ENCODE measurements at regions not wholly inside any gene's neighbourhood (a gene's known extent, or its start where the extent isn't known, plus 50 kb on each side); places are given as distances from the start of the nearest gene placed in this dataset.

DNA sequence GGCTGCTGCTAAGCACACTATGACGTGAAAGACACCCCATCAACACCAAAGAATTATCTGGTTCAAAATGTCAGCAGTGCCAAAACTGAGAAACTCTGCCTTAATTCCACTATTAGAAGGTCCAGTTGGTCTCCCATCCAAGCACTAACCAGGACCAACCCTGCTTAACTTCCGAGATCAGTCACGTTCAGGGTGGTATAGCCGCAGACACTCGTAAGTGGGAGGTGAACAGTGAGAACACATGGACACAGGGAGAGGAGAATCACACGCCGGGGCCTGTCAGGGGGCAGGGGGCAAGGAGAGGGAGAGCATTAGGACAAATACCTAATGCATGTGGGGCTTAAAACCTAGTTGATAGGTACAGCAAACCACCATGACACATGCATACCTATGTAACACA, 83.4 kb downstream of the C13orf42 start:
- DNase-seq (ENCODE audit: low read depth) = no peak

DNA sequence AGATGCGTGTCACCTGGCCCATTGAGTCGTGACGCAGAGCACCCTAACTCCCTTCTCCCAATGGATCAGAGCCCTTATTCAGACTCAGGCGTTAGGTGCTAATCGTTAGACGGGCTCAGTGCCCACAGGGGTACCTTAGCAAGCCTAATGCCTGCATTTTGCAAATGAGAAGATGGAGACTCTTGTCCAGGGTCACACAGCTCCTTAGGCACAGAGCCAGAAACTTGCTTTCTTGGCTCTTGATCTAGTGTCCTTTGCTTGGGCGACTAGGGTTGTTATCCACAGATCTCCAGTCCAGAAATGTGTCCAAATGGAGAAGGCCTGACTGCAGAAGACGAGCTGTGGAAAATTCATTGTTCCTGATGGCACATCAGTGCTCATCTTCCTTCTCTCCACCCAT, 85.1 kb downstream of the C13orf42 start:
- no peak for DNase-seq (ENCODE audit: low read depth)

DNA sequence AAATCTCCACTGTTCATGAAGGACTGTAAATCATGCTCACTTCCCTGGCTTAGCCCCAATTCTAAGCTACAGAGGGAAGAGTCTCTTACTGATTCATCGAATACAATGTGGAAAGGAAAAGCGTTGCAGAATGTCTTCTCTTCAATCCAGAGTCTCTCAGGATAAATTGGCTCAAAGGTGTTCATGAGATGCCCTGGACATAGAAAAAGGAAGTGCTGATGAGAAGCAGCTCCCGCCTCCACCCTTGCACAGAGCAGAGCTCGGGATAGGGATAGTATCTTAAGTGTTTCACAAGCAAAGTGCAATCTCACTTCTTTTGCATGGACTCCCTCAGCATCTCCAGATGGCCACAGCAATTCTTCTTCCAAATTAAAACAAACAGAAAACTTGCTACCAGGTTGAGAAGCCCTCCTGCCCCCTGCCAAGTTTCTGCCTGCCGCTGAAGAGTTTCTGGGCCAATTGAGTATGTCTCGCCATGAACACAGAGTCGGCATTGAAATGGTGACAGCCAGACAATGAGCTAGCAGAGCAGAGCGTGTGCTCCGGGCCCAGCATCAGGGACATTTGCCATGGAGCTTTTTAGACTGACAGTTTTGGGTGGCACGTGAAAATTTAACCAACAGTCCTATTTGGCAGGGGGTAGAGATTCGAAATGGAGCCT, 85.7 kb downstream of the C13orf42 start:
- no peak for DNase-seq (ENCODE audit: low read depth)

DNA sequence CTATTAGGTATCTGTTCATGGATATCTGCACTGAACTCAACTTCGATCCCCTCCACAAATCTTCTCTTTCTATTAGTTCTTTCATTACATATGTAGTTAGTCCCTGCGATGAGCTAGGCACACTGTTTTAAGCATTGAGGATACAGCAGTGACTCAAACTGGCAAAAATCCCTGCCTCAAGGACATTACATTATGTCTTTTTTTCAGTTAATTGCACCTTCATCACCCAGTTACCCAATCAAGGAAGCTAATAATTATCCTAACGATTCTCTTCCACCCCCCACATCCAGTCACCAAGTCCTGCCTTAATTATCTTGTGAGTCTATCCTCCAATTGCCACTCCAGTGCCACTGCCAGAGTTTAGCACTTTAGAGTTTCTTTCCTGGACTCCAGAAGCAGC, 89.3 kb downstream of the C13orf42 start:
- no peak for DNase-seq (ENCODE audit: low read depth)

- DNase-seq (ENCODE audit: low read depth) = no peak
Measured at GRCh38 chr13:51020600-51020999, 90.5 kb downstream of the C13orf42 start.

DNA sequence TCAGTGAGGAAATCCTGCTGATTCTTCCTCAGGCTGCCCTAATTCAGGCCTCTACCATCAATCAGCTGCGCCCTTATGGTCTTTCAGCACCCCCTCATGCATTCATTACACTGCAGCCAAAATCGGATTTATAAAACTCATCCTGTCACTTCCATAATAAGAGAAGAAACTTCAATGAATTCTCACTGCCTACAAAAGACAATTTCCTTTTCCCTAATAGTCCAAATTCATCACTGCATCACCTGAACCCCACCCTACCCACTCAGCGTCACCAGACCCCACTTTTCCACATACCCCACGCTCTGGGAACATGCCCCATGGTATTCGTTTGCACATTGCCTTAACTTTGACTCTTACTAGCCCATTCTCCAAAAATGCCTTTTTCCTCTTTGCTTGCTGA, 92.0 kb downstream of the C13orf42 start:
- no peak for DNase-seq (ENCODE audit: low read depth)

DNA sequence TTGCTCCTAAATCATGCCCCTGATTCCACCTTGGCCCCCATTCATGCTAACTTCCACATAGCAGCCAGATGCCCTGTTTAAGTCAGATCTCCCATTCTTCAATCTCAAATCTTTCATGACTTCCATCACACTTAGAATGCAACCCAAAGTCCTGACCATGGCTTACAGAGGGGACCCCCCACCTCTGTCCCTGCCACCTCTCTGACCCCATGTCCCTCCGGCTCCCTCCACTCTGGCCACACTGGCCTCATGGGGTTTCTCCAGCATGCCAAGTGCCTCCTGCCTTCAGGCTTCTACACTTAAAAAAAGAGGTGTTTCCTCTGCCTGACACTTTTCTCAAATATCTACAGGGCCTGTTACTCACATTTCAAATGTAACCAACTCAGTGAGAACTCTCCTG, 93.6 kb downstream of the C13orf42 start:
- no peak for DNase-seq (ENCODE audit: low read depth)

GRCh38 chr13:51015973-51016372, 95.1 kb downstream of the C13orf42 start:
- DNase-seq (ENCODE audit: low read depth) = no peak

- no peak for DNase-seq (ENCODE audit: low read depth)
Measured at GRCh38 chr13:51009597-51009996, 100.0 kb downstream of the RNASEH2B start.

DNA sequence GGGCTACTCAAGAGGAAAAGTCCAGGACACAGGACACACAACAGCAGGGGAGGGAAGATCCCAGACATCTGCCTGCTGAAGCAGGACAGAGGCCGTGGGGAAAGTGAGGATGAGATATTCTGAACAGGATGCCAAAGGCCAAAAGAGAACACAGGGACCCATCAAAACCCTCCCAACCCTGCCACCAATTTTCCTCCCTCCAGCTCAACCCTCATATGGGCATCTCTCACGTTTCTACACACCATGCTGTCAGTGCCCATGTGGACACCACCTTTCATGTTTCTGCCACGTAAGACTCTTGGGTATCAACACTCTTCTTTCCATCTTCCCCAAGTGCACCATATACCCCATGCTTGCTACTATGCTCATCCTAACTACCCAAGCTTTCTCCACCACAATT, 97.6 kb downstream of the RNASEH2B start:
- DNase-seq (ENCODE audit: low read depth) = no peak

GRCh38 chr13:51006067-51006845, 96.7 kb downstream of the RNASEH2B start:
- peak; percentile 24 for DNase-seq (ENCODE audit: low read depth)
